Fibroblast of skin of left biceps (primary cell): ENCODE measurements at regions not wholly inside any gene's neighbourhood (a gene's known extent, or its start where the extent isn't known, plus 50 kb on each side); places are given as distances from the start of the nearest gene placed in this dataset.

ENCODE experiments used
- DNase-seq, 2 experiments: peaks; one replicate each; pipeline ENCODE4 v3.0.0-alpha.2; 2013; ENCODE audit warnings: low read depth in 2 of 2

- DNase-seq = no peak
Observed at GRCh38 chr5:62718324-62718723, 139.7 kb downstream of the LRRC70 start.

GRCh38 chr5:62717301-62717933 is 138.8 kb downstream of the LRRC70 start:
- DNase-seq = no peak

DNA sequence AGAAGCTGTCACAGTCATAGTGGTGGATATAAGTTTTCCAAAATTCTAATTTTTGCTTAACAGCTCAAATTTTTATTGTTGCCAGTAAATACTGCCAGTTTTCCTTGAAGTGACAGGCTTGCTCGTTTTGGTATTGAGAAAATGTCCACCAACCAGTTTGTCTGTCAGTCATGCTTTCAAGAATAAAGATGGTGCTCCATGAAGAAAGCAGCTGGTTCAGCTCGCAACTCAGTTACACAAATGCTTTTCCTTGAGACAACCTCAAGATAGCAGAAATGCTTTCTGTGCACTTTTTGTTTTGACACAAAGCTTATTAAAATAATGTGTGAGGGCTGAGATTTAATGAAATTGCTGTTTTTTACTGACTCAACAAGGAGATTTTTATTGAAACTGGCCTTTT is 135.7 kb downstream of the LRRC70 start:
- no peak for DNase-seq

DNA sequence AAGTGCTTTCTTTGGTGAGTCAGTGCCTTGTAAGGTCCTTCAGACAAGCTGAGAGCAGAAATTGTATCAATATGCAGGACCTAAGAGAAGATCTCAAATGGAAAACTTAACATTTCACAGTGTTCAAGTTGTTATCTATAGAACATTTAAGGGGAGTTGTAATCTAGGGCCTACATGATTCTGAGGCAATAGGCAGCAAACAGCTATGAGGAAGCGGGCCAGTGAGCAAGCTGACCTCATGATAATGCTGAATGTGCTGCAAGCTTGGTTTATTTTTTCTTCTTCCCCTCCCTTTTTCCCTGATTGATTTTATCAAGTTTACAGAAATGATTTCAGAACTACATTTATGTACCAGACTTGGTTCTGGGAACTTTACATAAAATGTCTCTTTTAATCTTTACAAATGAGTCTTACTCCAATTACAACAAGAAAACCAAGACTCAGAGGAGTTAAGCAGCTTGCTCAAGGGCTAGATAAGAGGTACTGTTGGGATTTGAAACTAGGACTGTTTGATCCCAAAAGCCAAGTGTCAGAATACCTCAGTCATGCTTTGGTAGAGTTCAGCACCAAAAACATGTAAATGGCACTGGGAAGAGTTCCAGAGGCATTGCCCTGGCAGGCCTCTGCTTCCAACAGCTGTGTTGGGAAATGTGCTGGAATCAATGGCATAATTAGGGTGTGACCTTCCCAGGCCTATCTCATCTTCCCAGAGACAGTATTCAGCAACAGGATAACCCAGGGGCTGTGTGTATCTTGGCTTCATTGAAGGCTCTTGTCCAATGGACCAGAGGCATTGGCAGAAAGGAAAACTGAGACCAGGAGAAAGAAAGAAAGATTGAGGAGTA is 130.1 kb downstream of the LRRC70 start:
- DNase-seq = no peak

DNA sequence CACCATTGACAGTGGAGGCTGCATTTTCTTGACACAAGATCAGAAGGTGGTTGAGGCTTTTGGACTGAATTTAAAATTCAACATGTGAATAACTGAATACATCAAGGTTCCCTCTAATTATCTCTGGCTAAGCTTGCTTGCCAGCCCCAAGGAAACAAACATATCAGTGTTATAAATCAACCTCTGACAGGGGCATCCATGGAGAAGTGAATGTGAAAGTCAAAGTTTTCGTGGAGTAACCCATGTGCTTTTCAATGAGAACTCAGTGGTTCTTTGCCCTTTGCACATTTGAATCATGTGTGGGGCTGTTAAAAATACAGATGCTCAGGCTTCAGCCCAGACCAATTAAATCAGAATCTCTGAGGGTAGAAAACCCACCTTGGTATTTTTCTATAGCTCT is 128.9 kb downstream of the LRRC70 start:
- no peak for DNase-seq

GRCh38 chr5:62707131-62707530 is 128.5 kb downstream of the LRRC70 start:
- no peak for DNase-seq

DNA sequence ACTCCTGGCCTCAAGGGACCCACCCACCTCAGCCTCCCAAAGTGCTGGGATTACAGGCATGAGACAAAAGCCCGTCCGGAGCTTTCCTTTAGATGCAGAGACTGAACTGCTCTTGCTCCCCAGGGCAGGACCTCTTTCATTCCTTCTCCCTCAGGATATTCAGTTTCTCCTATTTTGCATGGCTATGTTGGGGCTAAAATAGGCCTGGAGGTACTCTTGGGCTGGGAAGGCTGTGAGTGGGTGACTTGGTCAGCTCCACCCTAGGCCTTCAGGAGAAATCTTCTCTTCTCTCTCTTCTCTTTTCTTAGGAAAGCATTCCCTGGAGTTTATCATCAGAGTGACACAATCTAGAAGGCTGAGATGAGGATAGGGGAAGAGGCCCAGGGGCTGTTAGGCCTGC is 126.4 kb downstream of the LRRC70 start:
- DNase-seq = no peak

DNA sequence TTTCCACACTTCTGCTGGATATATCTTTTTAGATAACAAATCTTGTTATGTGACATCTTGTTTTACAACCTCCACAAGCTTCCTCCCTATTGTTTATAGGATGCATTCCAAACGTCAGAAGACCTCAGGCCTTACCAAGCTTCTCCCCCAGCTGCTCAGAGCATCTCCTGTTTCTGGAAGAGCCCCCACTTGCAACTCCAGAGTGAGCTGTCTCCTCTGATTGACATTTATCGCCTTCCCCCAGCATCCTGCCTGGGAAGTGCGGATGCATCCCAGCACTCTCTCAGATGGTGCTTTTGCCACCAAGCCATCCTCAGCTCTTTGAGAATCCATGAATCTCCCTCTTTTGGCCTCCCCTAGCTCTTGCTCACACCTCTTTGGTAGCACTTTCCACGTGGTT is 123.5 kb downstream of the LRRC70 start:
- DNase-seq = no peak

DNA sequence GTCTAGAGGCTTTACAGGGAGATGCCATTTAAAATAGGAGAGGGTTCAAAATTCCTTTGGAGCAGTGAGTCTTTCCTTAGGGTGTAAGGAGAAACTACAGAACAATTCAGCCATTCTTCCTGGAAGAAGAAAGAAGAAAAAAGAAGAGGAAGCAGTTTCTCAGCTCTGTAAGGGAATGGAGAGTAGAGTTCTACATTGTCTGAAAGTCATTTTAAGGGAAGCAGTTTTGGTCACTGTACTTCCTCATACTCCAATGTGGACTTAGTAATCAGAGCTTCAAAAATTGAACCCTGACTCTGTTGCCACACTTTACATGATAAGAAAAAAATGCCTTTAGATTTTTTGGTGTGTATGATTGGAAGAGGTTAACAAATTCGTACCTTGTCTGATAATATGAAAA is 122.4 kb downstream of the LRRC70 start:
- DNase-seq = no peak

- DNase-seq = no peak
Observed at GRCh38 chr5:62698756-62699155, 120.1 kb downstream of the LRRC70 start.

GRCh38 chr5:62695274-62695673 is 116.7 kb downstream of the LRRC70 start:
- DNase-seq = no peak

GRCh38 chr5:62692946-62693713 is 114.5 kb downstream of the LRRC70 start:
- DNase-seq = no peak

DNA sequence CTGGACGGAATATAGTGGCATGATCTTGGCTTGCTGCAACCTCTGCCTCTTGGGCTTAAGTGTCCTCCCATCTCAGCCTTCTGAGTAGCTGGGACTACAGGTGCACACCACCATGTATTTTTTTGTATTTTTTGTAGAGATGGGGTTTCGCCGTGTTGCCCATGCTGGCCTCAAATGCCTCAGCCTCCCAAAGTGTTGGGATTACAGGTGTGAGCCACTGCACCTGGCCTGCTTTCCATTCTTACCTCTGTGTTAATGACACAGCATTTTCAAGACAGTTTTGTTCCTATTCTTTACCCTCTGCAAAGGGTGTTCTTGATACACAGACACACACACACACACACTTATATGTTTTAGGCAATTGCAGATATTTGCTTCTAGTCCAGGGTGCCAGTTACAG is 113.3 kb downstream of the LRRC70 start:
- DNase-seq = no peak

GRCh38 chr5:62690421-62690820 is 111.8 kb downstream of the LRRC70 start:
- DNase-seq = no peak

- DNase-seq = no peak
Observed at GRCh38 chr5:62689599-62690368, 111.2 kb downstream of the LRRC70 start.

DNA sequence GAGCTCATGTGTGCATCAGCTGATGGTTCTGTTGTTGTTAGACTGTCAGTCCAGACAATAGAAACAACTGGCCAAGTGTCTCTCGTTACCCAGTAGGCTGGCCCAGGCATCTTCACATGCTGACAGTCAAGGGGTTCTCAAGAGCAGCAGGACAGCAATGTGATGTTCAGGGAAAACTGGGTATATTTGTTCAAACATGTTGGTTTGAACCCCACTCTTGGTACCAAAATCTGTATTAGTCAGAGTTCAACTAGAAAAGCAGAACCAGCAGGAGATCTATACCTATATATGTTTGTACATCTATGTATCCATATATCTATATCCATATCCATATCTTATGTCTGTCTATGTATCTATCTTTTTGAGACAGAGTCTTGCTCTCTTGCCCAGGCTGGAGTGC is 108.1 kb downstream of the LRRC70 start:
- DNase-seq = no peak

DNA sequence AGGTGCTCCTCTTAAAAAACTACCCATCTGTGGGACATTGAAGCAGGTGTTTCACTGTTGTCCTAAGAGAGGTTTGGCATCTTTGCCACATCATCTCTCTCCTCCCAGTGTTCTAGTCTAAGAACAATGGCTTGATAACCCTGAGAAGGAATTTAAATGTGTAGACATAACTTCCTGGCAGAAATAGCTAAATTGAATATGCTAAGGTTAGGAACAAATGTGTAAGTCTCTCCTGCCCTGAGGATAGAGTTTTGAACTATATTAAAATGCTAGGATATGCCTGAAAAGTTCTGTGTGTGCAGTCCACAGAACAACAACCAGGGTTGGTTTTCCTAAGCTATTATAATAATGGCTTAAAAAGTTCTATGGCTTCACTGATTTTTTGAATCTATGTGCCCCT is 106.6 kb downstream of the LRRC70 start:
- no peak for DNase-seq

- no peak for DNase-seq
Observed at GRCh38 chr5:62684310-62684709, 105.7 kb downstream of the LRRC70 start.

GRCh38 chr5:62682059-62682458 is 103.4 kb downstream of the LRRC70 start:
- no peak for DNase-seq

DNA sequence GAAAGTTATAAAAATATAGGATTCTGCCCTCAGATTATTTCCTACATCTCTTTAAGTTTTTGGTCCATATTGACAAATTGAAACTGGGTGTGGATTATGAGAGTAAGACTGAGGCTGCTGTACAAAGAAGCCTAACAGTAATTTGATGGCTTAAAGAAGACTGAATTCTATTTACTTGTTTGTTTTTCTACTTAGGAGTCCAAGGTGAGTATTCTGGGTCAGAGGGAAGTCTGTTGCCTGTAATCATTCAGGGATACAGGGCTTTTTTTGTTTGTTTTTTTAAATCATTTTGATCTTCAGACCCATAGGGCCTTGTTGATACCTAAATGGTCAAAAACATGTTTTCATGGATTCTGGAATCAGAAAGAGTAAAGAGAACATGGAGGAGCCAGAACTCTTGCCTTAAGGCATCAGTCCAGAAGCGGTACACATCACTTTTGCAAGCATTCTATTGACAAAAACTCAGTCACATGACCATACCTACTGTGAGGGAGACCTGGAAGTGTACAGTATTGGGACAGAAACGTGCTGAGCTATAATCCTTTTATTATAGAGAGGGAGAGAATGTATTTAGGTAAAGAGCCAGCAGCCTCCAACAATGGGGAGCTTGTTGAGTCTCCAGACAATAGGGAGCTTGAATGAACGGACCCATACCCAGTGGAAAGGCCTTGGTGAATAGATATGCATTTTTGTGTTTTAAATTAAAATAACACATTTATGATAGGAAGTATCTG is 102.7 kb downstream of the LRRC70 start:
- no peak for DNase-seq

DNA sequence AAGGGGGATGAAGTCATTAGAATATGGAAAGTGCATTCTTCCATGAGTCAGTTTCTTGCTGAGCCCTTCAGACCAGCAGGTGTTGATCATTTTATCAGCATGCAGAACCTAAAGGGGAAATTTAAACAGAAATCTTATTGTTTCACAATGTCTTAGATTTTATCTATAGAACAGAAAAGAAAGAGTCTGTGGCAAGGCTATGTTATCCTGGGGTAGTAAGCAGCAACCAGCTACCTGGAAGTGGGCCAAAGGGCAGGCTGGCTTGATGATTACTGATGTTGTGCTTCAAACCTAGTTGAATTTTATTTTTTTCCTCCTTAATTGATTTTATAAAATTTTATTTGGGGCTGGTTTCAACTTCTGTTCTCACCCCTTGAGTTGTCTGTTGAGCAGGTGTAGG is 101.5 kb downstream of the LRRC70 start:
- DNase-seq = no peak
